ENCODE measurements at regions not wholly inside any gene's neighbourhood (a gene's known extent, or its start where the extent isn't known, plus 50 kb on each side); places are given as distances from the start of the nearest gene placed in this dataset.

- POLR2A ChIA-PET: no interaction called here
- H3K27ac Mint-ChIP-seq: no peak overlapping the region
- H3K4me1 Mint-ChIP-seq (ENCODE audit: low read depth): peaks cover 11% of the 10 kb centered on the region
- H3K27me3 Mint-ChIP-seq: peaks cover 12% of the 10 kb centered on the region
- intact Hi-C loops (cut with micrococcal nuclease): loop anchor here (10.0 kb wide), 2 partner anchors 197 to 673 kb away; no protein-coding TSS in a partner anchor
- CTCF ChIA-PET: no interaction called here
- no peaks in the 10 kb centered on the region for H3K36me3 Mint-ChIP-seq
- no peak overlapping the region for H3K4me3 Mint-ChIP-seq
- no peaks in the 10 kb centered on the region for H3K9me3 Mint-ChIP-seq
- DNase-seq: no peak
Measured at GRCh38 chr6:145017516-145017915, 717.8 kb downstream of the EPM2A start.

GRCh38 chr6:145018027-145018426 is 717.3 kb downstream of the EPM2A start:
- Mint-ChIP-seq H3K27ac (no peak overlapping the region), H3K4me1 (ENCODE audit: low read depth) (peaks cover 13% of the 10 kb centered on the region), H3K36me3 (no peaks in the 10 kb centered on the region), H3K9me3 (no peaks in the 10 kb centered on the region), H3K27me3 (peaks cover 14% of the 10 kb centered on the region), H3K4me3 (no peak overlapping the region)
- POLR2A ChIA-PET: no interaction called here
- CTCF ChIA-PET: no interaction called here
- DNase-seq: no peak
- intact Hi-C loops (cut with micrococcal nuclease): loop anchor here (10.0 kb wide), 2 partner anchors 197 to 673 kb away; no protein-coding TSS in a partner anchor

GRCh38 chr6:145020114-145020513 is 715.2 kb downstream of the EPM2A start:
- DNase-seq: no peak
- no peaks in the 10 kb centered on the region for H3K36me3 Mint-ChIP-seq
- ChIA-PET POLR2A (no interaction called here), CTCF (no interaction called here)
- H3K27ac Mint-ChIP-seq: no peak overlapping the region
- no peak overlapping the region for H3K4me3 Mint-ChIP-seq
- H3K4me1 Mint-ChIP-seq (ENCODE audit: low read depth): peaks cover 13% of the 10 kb centered on the region
- peaks cover 18% of the 10 kb centered on the region for H3K27me3 Mint-ChIP-seq
- intact Hi-C loops (cut with micrococcal nuclease): no loop called here
- H3K9me3 Mint-ChIP-seq: no peaks in the 10 kb centered on the region

- no peak for DNase-seq
- POLR2A ChIA-PET: no interaction called here
- Mint-ChIP-seq H3K4me1 (ENCODE audit: low read depth) (peaks cover 12% of the 10 kb centered on the region), H3K27ac (no peak overlapping the region), H3K27me3 (peaks cover 18% of the 10 kb centered on the region), H3K36me3 (no peaks in the 10 kb centered on the region), H3K9me3 (no peaks in the 10 kb centered on the region), H3K4me3 (no peak overlapping the region)
- CTCF ChIA-PET: interaction anchor here (0.6 kb wide), 1 partner anchor 101 kb away, joined by 3 read pairs; no protein-coding TSS in a partner anchor
- intact Hi-C loops (cut with micrococcal nuclease): no loop called here
Measured at GRCh38 chr6:145020543-145020942, 714.8 kb downstream of the EPM2A start.

GRCh38 chr6:145022199-145022796 is 713.0 kb downstream of the EPM2A start:
- no peaks in the 10 kb centered on the region for H3K9me3 Mint-ChIP-seq
- H3K27ac Mint-ChIP-seq: no peak overlapping the region
- ChIA-PET CTCF (no interaction called here), POLR2A (no interaction called here)
- peaks cover 3% of the 10 kb centered on the region for H3K4me1 Mint-ChIP-seq (ENCODE audit: low read depth)
- no peaks in the 10 kb centered on the region for H3K36me3 Mint-ChIP-seq
- no peak for DNase-seq
- H3K4me3 Mint-ChIP-seq: no peak overlapping the region
- peaks cover 18% of the 10 kb centered on the region for H3K27me3 Mint-ChIP-seq
- intact Hi-C loops (cut with micrococcal nuclease): no loop called here

GRCh38 chr6:145023116-145023726 is 712.1 kb downstream of the EPM2A start:
- H3K27me3 Mint-ChIP-seq: peaks cover 20% of the 10 kb centered on the region
- no peak overlapping the region for H3K27ac Mint-ChIP-seq
- ChIA-PET CTCF (interaction anchor here (1.3 kb wide), 1 partner anchor 443 kb away, joined by 4 read pairs; no protein-coding TSS in a partner anchor), POLR2A (no interaction called here)
- no peak overlapping the region for H3K4me3 Mint-ChIP-seq
- DNase-seq: no peak
- intact Hi-C loops (cut with micrococcal nuclease): no loop called here
- no peaks in the 10 kb centered on the region for H3K36me3 Mint-ChIP-seq
- peaks cover 2% of the 10 kb centered on the region for H3K4me1 Mint-ChIP-seq (ENCODE audit: low read depth)
- H3K9me3 Mint-ChIP-seq: no peaks in the 10 kb centered on the region

- DNase-seq: no peak
- Mint-ChIP-seq H3K9me3 (no peaks in the 10 kb centered on the region), H3K4me1 (ENCODE audit: low read depth) (peaks cover 2% of the 10 kb centered on the region), H3K36me3 (no peaks in the 10 kb centered on the region), H3K27me3 (peaks cover 24% of the 10 kb centered on the region), H3K4me3 (no peak overlapping the region), H3K27ac (no peak overlapping the region)
- ChIA-PET CTCF (interaction anchor here (0.6 kb wide), 1 partner anchor 1086 kb away, joined by 3 read pairs; no protein-coding TSS in a partner anchor), POLR2A (no interaction called here)
- intact Hi-C loops (cut with micrococcal nuclease): no loop called here
Measured at GRCh38 chr6:145025488-145025887, 709.8 kb downstream of the EPM2A start.

GRCh38 chr6:145026267-145026679 is 709.0 kb downstream of the EPM2A start:
- Mint-ChIP-seq H3K27ac (no peak overlapping the region), H3K36me3 (no peaks in the 10 kb centered on the region), H3K27me3 (peaks cover 22% of the 10 kb centered on the region), H3K4me1 (ENCODE audit: low read depth) (peaks cover 2% of the 10 kb centered on the region), H3K4me3 (no peak overlapping the region), H3K9me3 (no peaks in the 10 kb centered on the region)
- ChIA-PET CTCF (interaction anchor here (1.1 kb wide), 1 partner anchor 442 kb away, joined by 3 read pairs; no protein-coding TSS in a partner anchor), POLR2A (no interaction called here)
- intact Hi-C loops (cut with micrococcal nuclease): no loop called here
- no peak for DNase-seq

GRCh38 chr6:145028144-145028818 is 707.0 kb downstream of the EPM2A start:
- POLR2A ChIA-PET: no interaction called here

GRCh38 chr6:145031001-145031400 is 704.3 kb downstream of the EPM2A start:
- ChIA-PET POLR2A (no interaction called here), CTCF (no interaction called here)
- Mint-ChIP-seq H3K9me3 (no peaks in the 10 kb centered on the region), H3K27me3 (peaks cover 17% of the 10 kb centered on the region), H3K4me1 (ENCODE audit: low read depth) (no peaks in the 10 kb centered on the region), H3K4me3 (no peak overlapping the region), H3K27ac (no peak overlapping the region), H3K36me3 (no peaks in the 10 kb centered on the region)
- intact Hi-C loops (cut with micrococcal nuclease): no loop called here
- DNase-seq: no peak

More at GRCh38 chr6:145028144-145028818, 707.0 kb downstream of the EPM2A start:
- H3K27me3 Mint-ChIP-seq: peaks cover 14% of the 10 kb centered on the region
- H3K4me3 Mint-ChIP-seq: no peak overlapping the region
- CTCF ChIA-PET: interaction anchor here (0.6 to 1.2 kb wide), 2 partner anchors 14 to 442 kb away, joined by 3 to 4 read pairs; no protein-coding TSS in a partner anchor
- no peak for DNase-seq
- no peaks in the 10 kb centered on the region for H3K9me3 Mint-ChIP-seq
- H3K4me1 Mint-ChIP-seq (ENCODE audit: low read depth): no peaks in the 10 kb centered on the region
- H3K36me3 Mint-ChIP-seq: no peaks in the 10 kb centered on the region
- intact Hi-C loops (cut with micrococcal nuclease): loop anchor here (1.0 kb wide), 1 partner anchor 443 kb away; no protein-coding TSS in a partner anchor
- no peak overlapping the region for H3K27ac Mint-ChIP-seq

GRCh38 chr6:145031962-145032361 is 703.4 kb downstream of the EPM2A start:
- intact Hi-C loops (cut with micrococcal nuclease): no loop called here
- Mint-ChIP-seq H3K36me3 (no peaks in the 10 kb centered on the region), H3K9me3 (no peaks in the 10 kb centered on the region), H3K4me1 (ENCODE audit: low read depth) (no peaks in the 10 kb centered on the region), H3K27me3 (peaks cover 19% of the 10 kb centered on the region), H3K4me3 (no peak overlapping the region), H3K27ac (no peak overlapping the region)
- ChIA-PET CTCF (no interaction called here), POLR2A (no interaction called here)
- no peak for DNase-seq

GRCh38 chr6:145032562-145033145 is 702.7 kb downstream of the EPM2A start:
- Mint-ChIP-seq H3K4me1 (ENCODE audit: low read depth) (no peaks in the 10 kb centered on the region), H3K27ac (no peak overlapping the region), H3K27me3 (peaks cover 17% of the 10 kb centered on the region), H3K36me3 (no peaks in the 10 kb centered on the region), H3K9me3 (no peaks in the 10 kb centered on the region), H3K4me3 (no peak overlapping the region)
- CTCF ChIA-PET: no interaction called here
- POLR2A ChIA-PET: no interaction called here
- DNase-seq: no peak
- intact Hi-C loops (cut with micrococcal nuclease): no loop called here

Data from activated CD4-positive, alpha-beta memory T cell treated with anti-CD3 and anti-CD28 coated beads for 36 hours (primary cell).